NCI-H128 (cell line): ENCODE measurements at regions not wholly inside any gene's neighbourhood (a gene's known extent, or its start where the extent isn't known, plus 50 kb on each side); places are given as distances from the start of the nearest gene placed in this dataset.
"Not testable (repeated sequence)": the region's sequence is repeated elsewhere in the genome, so short reads cannot be mapped to it uniquely, and the experiment has no call there.

Source experiments
- DNase-seq: peaks from one replicate; lab custom pipeline; 2025; ENCODE audit not compliant: unreplicated experiment; lab: John Stamatoyannopoulos, UW

GRCh38 chr5:63217422-63217821 is 638.8 kb downstream of the LRRC70 start:
- no peak for DNase-seq

- DNase-seq, result no peak
Observed at GRCh38 chr5:63213256-63213655, 634.6 kb downstream of the LRRC70 start.

- no peak for DNase-seq
Observed at GRCh38 chr5:63211448-63212132, 633.0 kb downstream of the LRRC70 start.

GRCh38 chr5:63205976-63206375 is 627.4 kb downstream of the LRRC70 start:
- DNase-seq, result no peak

- DNase-seq, result no peak
Observed at GRCh38 chr5:63201738-63202137, 623.1 kb downstream of the LRRC70 start.

- DNase-seq, result no peak
Observed at GRCh38 chr5:63194126-63194525, 615.5 kb downstream of the LRRC70 start.

- DNase-seq, result not testable (repeated sequence)
Observed at GRCh38 chr5:63180190-63180589, 601.6 kb downstream of the LRRC70 start.

GRCh38 chr5:63175850-63176249 is 597.2 kb downstream of the LRRC70 start:
- DNase-seq, result no peak

GRCh38 chr5:63170486-63170885 is 591.9 kb downstream of the LRRC70 start:
- no peak for DNase-seq

GRCh38 chr5:63164838-63165535 is 586.4 kb downstream of the LRRC70 start:
- no peak for DNase-seq

GRCh38 chr5:63164339-63164738 is 585.7 kb downstream of the LRRC70 start:
- no peak for DNase-seq

- DNase-seq, result no peak
Observed at GRCh38 chr5:63155310-63155631, 576.7 kb downstream of the LRRC70 start.

- DNase-seq, result no peak
Observed at GRCh38 chr5:63154476-63155309, 576.1 kb downstream of the LRRC70 start.

- DNase-seq, result no peak
Observed at GRCh38 chr5:63152871-63153270, 574.3 kb downstream of the LRRC70 start.

- DNase-seq, result no peak
Observed at GRCh38 chr5:63145167-63145566, 566.5 kb downstream of the LRRC70 start.

- no peak for DNase-seq
Observed at GRCh38 chr5:63141591-63141990, 563.0 kb downstream of the LRRC70 start.

GRCh38 chr5:63135291-63135690 is 556.7 kb downstream of the LRRC70 start:
- no peak for DNase-seq

GRCh38 chr5:63131626-63132285 is 553.1 kb downstream of the LRRC70 start:
- no peak for DNase-seq

- DNase-seq, result no peak
Observed at GRCh38 chr5:63128761-63129160, 550.1 kb downstream of the LRRC70 start.

- DNase-seq, result no peak
Observed at GRCh38 chr5:63128018-63128417, 549.4 kb downstream of the LRRC70 start.

GRCh38 chr5:63127054-63127453 is 548.4 kb downstream of the LRRC70 start:
- no peak for DNase-seq
